ENCODE measurements at regions not wholly inside any gene's neighbourhood (a gene's known extent, or its start where the extent isn't known, plus 50 kb on each side); places are given as distances from the start of the nearest gene placed in this dataset.
A peak's percentile ranks its signal among the peaks of the same experiment; 100 is the strongest.

DNA sequence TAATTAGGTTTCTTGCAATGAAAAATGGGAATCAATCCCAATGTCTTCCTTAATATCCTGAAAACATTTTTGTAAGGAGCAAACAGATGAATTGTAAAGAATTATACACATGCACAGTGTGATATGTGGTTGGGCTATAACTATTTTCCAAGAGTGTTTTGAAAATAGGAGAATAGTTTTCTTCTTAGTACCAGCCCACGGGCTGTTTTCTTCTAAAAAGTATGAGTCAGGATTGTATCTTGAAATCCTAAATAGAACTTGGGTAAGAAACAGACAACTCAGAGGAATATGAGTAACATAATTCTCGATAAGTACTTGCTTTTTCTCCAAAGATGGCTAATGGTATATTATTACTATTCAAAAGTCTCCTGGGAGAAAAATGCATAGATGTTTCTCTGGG lies 136.7 kb downstream of the MAGEC2 start:
- TF ChIP-seq, protein P1, sequence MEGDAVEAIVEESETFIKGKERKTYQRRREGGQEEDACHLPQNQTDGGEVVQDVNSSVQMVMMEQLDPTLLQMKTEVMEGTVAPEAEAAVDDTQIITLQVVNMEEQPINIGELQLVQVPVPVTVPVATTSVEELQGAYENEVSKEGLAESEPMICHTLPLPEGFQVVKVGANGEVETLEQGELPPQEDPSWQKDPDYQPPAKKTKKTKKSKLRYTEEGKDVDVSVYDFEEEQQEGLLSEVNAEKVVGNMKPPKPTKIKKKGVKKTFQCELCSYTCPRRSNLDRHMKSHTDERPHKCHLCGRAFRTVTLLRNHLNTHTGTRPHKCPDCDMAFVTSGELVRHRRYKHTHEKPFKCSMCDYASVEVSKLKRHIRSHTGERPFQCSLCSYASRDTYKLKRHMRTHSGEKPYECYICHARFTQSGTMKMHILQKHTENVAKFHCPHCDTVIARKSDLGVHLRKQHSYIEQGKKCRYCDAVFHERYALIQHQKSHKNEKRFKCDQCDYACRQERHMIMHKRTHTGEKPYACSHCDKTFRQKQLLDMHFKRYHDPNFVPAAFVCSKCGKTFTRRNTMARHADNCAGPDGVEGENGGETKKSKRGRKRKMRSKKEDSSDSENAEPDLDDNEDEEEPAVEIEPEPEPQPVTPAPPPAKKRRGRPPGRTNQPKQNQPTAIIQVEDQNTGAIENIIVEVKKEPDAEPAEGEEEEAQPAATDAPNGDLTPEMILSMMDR (IDR thresholded peaks at IDR 0.05): no peak
- ATAC-seq (ENCODE audit: low FRiP score) (peak; percentile 76), DNase-seq (ENCODE audit: low spot score) (no peak)

DNA sequence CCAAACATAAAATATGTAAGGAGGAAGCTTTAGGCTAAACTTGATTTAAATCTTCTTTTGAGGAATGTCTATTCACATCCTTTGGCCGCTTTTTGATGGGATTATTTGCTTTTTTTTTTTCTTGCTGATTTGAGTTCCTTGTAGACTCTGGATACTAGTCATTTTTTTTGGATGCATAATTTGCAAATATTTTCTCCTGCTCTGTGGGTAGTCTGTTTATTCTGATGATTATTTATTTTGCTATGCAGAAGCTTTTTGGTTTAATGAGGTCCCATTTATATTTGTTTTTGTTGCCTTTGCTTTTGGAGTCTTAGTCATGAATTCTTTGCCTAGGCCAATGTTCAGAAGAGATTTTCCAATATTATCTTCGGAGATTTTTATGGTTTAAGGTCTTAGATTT lies 144.9 kb downstream of the MAGEC2 start:
- no peak for ATAC-seq (ENCODE audit: low FRiP score)
- no peak for DNase-seq (ENCODE audit: low spot score)

DNA sequence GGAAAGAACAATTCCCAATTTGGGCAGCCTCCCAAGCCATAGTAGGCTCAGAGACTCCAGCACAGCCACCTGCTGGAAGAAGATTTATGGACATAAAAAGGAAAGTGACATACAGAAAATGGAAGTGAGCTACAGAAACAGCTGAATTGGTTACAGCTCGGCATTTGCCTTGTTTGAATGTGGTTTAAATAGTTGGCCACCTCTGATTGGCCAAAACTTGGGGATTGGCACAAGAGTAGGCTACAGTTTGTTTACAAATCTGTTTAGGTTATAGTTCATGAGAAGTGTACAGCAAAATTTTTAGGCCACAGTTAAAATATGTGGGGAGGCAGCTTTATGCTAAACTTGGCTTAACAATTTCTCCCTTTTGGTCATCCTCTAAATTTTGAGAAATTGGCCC lies 150.4 kb downstream of the MAGEC1 start:
- no peak for ATAC-seq (ENCODE audit: low FRiP score)
- TF ChIP-seq, protein P1 (IDR thresholded peaks at IDR 0.05): no peak
- DNase-seq (ENCODE audit: low spot score): no peak

More for the DNA sequence above, 144.9 kb downstream of the MAGEC2 start:
- TF ChIP-seq, protein P1 (IDR thresholded peaks at IDR 0.05): no peak

DNA sequence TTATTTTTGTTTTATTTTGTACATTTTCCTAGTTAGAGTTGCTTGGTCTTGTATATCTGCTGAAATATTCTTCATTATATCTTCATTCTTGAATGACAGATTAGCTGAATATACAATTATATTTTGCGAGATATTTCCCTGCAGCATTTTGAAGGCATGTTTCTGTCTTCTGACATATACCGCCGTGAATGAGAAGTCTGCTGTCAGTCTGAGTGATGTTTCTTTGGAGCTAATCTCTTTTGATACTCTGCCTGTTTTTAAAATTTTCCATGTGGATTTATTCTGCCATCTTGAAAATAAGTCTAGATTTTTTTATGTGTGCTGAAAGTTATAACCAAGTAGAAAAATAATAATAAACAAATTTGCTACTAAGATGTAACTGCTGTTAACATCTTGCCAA lies 148.5 kb downstream of the MAGEC1 start:
- TF ChIP-seq, protein P1 (IDR thresholded peaks at IDR 0.05): no peak
- ATAC-seq (ENCODE audit: low FRiP score) (no peak), DNase-seq (ENCODE audit: low spot score) (no peak)

DNA sequence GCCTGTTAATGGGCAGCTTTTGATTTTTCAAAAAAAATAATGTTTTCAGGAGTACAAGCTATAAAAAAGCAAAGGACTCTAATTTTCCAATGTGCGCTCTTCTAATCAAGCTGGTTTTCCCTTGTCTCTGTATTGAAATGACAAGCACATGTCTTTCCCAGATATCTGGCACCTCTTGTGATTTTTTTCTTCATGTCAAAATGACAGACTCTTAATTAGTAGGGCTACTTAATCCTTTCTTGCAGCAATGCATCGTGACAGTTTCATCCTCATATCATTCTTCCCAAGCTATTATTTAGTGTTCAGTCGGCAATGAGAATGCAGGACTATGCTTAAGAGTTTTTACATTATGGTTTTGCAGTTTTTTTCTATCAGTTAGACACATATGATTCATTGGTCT lies 139.5 kb downstream of the MAGEC1 start:
- ATAC-seq (ENCODE audit: low FRiP score) (no peak), DNase-seq (ENCODE audit: low spot score) (no peak)
- TF ChIP-seq, protein P1 (IDR thresholded peaks at IDR 0.05): no peak

DNA sequence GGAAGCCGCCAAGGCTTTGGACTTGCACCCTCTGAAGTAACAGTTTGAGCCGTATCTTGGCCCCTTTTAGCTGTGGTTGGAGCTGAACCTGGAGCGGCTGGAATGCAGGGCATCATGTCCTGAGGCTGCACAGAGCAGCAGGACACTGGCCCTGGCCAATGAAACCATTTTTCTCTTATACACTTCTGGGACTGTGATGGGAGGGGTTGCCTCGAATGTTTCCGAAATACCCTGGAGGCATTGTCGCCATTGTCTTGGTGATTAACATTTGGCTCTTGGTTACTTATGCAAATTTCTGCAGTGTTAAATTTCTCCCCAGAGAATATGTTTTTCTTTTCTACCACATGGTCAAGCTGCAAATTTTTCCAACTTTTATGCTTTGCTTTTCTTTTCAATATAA lies 137.2 kb downstream of the MAGEC1 start:
- no peak for ATAC-seq (ENCODE audit: low FRiP score)
- TF ChIP-seq, protein P1 (IDR thresholded peaks at IDR 0.05): no peak
- no peak for DNase-seq (ENCODE audit: low spot score)

DNA sequence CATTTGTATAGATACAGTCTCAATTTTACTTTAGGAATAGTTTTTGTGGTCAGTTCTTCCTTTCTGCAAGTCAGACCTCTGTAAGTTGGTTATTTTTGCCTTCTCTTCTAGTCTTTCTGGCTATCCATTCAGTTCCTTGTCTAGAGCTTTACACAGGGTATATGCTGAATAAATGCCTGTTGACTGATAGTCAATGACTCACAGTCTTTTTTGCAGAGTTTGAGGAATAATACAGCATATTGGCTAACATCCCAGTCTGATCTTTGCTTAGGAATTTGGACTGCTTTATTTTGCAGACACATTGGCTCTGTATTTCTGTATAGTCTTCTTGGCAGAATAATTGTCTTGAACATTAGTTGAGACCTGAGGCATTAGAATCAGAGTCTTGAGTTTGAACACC lies 132.4 kb downstream of the MAGEC1 start:
- ATAC-seq (ENCODE audit: low FRiP score) (peak; percentile 44), DNase-seq (ENCODE audit: low spot score) (no peak)
- TF ChIP-seq, protein P1 (IDR thresholded peaks at IDR 0.05): no peak
